Transverse colon (tissue), 4 donors: ENCODE measurements at regions not wholly inside any gene's neighbourhood (a gene's known extent, or its start where the extent isn't known, plus 50 kb on each side); places are given as distances from the start of the nearest gene placed in this dataset.

Source experiments
- DNase-seq: peaks from one replicate; pipeline ENCODE4 v3.0.0-alpha.2; 2019
- H3K27ac ChIP-seq, 4 donors: fragments of 200-600 bp; sonication (generic); 2 replicates each; pipeline ENCODE4 v1.5.1; 2016 to 2018; ENCODE audit warnings: inconsistent platforms in 4 of 4
- H3K27me3 ChIP-seq: fragments of 200-600 bp; sonication (generic); 2 replicates; pipeline ENCODE4 v1.5.1; 2017; ENCODE audit warnings: inconsistent platforms
- H3K36me3 ChIP-seq, 4 donors: fragments of 200-600 bp; sonication (generic); 2 replicates each; pipeline ENCODE4 v1.5.1; 2017 to 2019; ENCODE audit warnings: inconsistent platforms in 4 of 4
- H3K4me1 ChIP-seq, 4 donors: fragments of 200-600 bp; sonication (generic); 2 replicates each; pipeline ENCODE4 v1.5.1; 2017 to 2020; ENCODE audit warnings: inconsistent platforms in 4 of 4
- H3K4me3 ChIP-seq, 4 donors: fragments of 200-600 bp; sonication (generic); 1 replicate in 1 of 4; 2 replicates in 3 of 4; pipeline versions ENCODE4 v1.5.1 to v1.6.1; 2017 to 2019; ENCODE audit warnings: inconsistent platforms in 4 of 4
- H3K9me3 ChIP-seq, 2 donors: fragments of 200-600 bp; sonication (generic); 2 replicates each; pipeline ENCODE4 v1.5.1; 2017 to 2019; ENCODE audit warnings: inconsistent platforms in 2 of 2
- EP300 ChIP-seq: sonication (generic); formaldehyde crosslinking; IDR thresholded peaks from one replicate; pipeline ENCODE4 v1.6.1; 2017; ENCODE audit warnings: antibody characterized with exemption, low read depth
- POLR2A ChIP-seq: fragments of 450-650 bp; IDR thresholded peaks from one replicate; pipeline ENCODE4 v1.6.1; 2016; ENCODE audit warnings: antibody characterized with exemption, mild to moderate bottlenecking, moderate library complexity
- POLR2AphosphoS5 ChIP-seq, 3 donors: sonication (generic); formaldehyde crosslinking; IDR thresholded peaks; one replicate each; pipeline ENCODE4 v1.6.1; 2016; ENCODE audit warnings: antibody characterized with exemption in 3 of 3
- WGBS, 2 donors: methylation state at CpG; one replicate each; pipeline ENCODE4 v1.1.5; 2018; ENCODE audit warnings: low coverage in 1 of 2; 5-methylcytosine and 5-hydroxymethylcytosine counted together
- in situ Hi-C, 4 donors: fragments of 200-750 bp; cut with MboI; loops; one replicate each; pipeline versions ENCODE4 v1.15.0 to v1.15.1; 2017; ENCODE audit warnings: low sequenced_read_pairs in 3 of 4, low pct_ligation_motif_present in 1 of 4, low pct_unique_long_range_greater_than_20kb in 1 of 4
- intact Hi-C: fragments of 100-400 bp; cut with DNase I; formaldehyde crosslinking; loops from one replicate; pipeline ENCODE4 v1.15.1; 2023; ENCODE audit warnings: low total_unique reads
- TF ChIP-seq, protein P1 (sequence below), 5 experiments: fragments of 200-600 bp in 3 of 5; fragments of 450-650 bp in 2 of 5; sonication (generic) in 3 of 5; IDR thresholded peaks; 1 replicate in 2 of 5; 2 replicates in 3 of 5; pipeline ENCODE4 v1.5.1; 2016 to 2017; ENCODE audit warnings: antibody characterized with exemption in 5 of 5, inconsistent platforms in 3 of 5, mild to moderate bottlenecking in 2 of 5, moderate library complexity in 1 of 5

DNA sequence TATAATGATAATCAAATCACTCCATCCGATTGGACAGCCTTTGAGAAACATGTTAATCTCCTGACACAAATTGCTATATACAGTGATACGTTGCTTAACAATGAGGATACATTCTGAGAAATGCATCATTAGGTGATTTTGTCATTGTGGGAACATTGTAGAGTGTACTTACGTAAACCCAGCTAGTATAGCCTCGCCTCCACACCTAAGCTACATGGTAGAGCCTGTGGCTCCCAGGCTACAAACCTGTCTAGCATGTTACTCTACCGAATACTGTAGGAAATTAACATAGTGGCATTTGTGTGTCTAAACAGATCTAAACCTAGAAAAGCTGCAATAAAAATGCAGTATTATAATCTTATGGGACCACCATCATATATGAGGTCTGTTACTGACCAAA is 128.6 kb upstream of the PWP1 start:
- 75 to 94% methylated on average over 1 to 5 of the region's 5 CpGs for WGBS, 2 donors
- Histone ChIP-seq H3K4me1 (no peaks in the 10 kb centered on the region), H3K4me3 (no peak overlapping the region), H3K36me3 (no peaks in the 10 kb centered on the region), H3K27me3 (no peaks in the 10 kb centered on the region), H3K27ac (no peak overlapping the region), H3K9me3 (no peaks in the 10 kb centered on the region)
- TF ChIP-seq EP300 = no peak
- intact Hi-C loops = no loop called here
- no peak for DNase-seq
- in situ Hi-C loops = no loop called here

DNA sequence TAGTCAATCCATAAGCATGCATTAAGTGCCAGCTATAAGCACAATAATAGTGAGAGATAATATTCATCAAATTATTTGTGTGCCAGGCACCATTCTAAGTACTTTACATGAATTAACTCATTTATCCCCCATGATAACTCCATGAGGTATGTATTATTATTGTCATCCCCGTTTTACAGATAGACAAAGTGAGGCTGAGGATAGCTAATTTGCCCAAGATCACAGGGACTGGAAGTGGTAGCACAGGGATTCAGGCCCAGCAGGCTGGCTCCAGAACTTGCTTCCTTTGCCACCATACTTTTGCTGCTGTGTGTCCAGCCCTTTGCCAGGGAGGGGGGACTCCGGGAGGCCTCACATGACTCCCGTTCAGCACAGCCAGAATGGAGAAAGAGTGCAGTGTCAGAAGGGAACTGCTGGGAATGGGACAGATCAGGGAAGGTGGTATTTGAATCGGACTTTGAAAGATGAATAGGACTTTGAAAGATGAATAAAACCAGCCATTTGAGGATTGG is 128.0 kb upstream of the PWP1 start:
- H3K27ac ChIP-seq = no peak overlapping the region
- no peaks in the 10 kb centered on the region for H3K36me3 ChIP-seq
- no peak for DNase-seq
- TF ChIP-seq POLR2A = no peak
- TF ChIP-seq POLR2AphosphoS5 (IDR thresholded peaks at IDR 0.05) = no peak
- TF ChIP-seq, protein P1, sequence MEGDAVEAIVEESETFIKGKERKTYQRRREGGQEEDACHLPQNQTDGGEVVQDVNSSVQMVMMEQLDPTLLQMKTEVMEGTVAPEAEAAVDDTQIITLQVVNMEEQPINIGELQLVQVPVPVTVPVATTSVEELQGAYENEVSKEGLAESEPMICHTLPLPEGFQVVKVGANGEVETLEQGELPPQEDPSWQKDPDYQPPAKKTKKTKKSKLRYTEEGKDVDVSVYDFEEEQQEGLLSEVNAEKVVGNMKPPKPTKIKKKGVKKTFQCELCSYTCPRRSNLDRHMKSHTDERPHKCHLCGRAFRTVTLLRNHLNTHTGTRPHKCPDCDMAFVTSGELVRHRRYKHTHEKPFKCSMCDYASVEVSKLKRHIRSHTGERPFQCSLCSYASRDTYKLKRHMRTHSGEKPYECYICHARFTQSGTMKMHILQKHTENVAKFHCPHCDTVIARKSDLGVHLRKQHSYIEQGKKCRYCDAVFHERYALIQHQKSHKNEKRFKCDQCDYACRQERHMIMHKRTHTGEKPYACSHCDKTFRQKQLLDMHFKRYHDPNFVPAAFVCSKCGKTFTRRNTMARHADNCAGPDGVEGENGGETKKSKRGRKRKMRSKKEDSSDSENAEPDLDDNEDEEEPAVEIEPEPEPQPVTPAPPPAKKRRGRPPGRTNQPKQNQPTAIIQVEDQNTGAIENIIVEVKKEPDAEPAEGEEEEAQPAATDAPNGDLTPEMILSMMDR (IDR thresholded peaks at IDR 0.05) = no peak
- no peak for TF ChIP-seq EP300
- no peaks in the 10 kb centered on the region for H3K4me1 ChIP-seq
- H3K4me3 ChIP-seq = no peak overlapping the region
- H3K27me3 ChIP-seq = no peaks in the 10 kb centered on the region
- intact Hi-C loops = no loop called here
- in situ Hi-C loops = no loop called here
- H3K9me3 ChIP-seq = no peaks in the 10 kb centered on the region
- WGBS, 2 donors = 73 to 89% methylated on average over 2 to 4 of the region's 4 CpGs

DNA sequence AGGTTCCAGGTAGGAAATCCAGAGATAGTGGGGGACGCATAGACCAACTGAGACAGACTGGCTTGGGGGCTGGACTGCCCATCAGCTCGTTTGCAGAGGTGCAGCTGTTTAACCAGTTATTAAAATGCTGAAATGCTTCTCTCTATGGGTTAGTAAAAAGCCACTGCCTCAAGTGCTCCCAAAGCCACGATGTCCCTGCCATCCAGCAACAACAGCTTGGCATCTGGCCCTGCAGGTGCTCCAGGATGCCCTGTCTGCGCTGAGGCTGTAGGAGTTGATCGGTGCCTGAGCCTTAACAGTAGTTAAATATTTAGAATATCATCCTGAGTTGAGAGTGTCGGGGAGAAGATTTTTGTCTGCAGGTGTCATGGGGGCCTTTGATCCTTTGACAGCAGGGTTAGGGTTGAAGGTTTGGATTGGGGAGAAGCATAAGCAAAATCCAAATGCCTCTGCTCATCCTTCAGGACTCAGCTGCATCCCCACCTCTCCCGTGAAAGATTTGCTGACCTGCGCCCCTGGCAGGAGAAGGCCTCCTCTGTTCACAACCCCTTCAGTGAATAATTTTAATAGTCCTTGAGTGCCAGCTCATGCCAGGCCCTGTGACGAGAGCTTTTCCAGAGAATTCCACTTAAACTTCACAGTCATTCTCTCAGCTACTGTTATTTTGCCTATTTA is 127.3 kb upstream of the PWP1 start:
- 80 to 90% methylated on average over 5 to 9 of the region's 9 CpGs for WGBS, 2 donors
- no peak overlapping the region for H3K27ac ChIP-seq
- H3K4me3 ChIP-seq = no peak overlapping the region
- no peak for DNase-seq
- no peak for TF ChIP-seq POLR2A
- TF ChIP-seq, protein P1 (IDR thresholded peaks at IDR 0.05) = no peak
- no peak for TF ChIP-seq POLR2AphosphoS5 (IDR thresholded peaks at IDR 0.05)
- no peak for TF ChIP-seq EP300
- in situ Hi-C loops = no loop called here
- H3K4me1 ChIP-seq = no peaks in the 10 kb centered on the region
- intact Hi-C loops = no loop called here
- H3K27me3 ChIP-seq = no peaks in the 10 kb centered on the region
- no peaks in the 10 kb centered on the region for H3K9me3 ChIP-seq
- H3K36me3 ChIP-seq = no peaks in the 10 kb centered on the region

DNA sequence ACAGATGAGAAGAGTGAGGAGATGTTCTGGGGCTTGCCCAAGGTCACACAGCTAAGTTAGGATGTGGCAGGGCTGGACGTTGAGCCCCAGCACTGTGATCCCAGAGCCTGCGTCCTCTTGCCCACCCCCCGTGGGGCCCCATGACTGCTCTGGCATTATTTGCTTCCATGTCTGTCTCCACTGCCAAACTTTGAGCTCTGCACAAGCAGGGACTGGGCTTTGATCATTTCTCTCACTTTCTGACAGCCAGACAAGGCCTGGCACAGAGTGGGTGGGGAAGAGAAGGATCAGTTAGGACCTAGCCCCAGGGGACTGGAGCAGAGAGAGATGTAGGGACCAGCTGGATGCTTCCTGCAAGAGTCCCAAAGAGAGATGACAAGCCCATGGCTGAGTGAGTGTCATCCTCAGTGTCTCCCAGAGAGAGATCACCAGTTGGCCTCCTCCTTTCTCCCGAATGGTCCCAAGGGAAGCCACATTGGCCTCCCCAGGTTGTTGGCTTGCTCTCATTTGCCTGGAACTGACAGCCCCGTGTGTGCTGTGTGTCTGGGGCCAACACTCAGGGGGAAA is 126.7 kb upstream of the PWP1 start:
- 81% methylated on average over 5 of the region's 5 CpGs; no CpG with 5 or more reads in 1 of the 2 donors for WGBS, 2 donors
- H3K4me1 ChIP-seq = no peaks in the 10 kb centered on the region
- H3K27me3 ChIP-seq = no peaks in the 10 kb centered on the region
- DNase-seq = no peak
- H3K4me3 ChIP-seq = no peak overlapping the region
- no peaks in the 10 kb centered on the region for H3K9me3 ChIP-seq
- H3K27ac ChIP-seq = no peak overlapping the region
- in situ Hi-C loops (no loop called here), intact Hi-C loops (no loop called here)
- no peaks in the 10 kb centered on the region for H3K36me3 ChIP-seq
- TF ChIP-seq POLR2A (no peak), EP300 (no peak), POLR2AphosphoS5 (IDR thresholded peaks at IDR 0.05) (no peak)
- TF ChIP-seq, protein P1 (IDR thresholded peaks at IDR 0.05) = no peak
